NCI-H524 (cell line): ENCODE measurements at regions not wholly inside any gene's neighbourhood (a gene's known extent, or its start where the extent isn't known, plus 50 kb on each side); places are given as distances from the start of the nearest gene placed in this dataset.
A peak's percentile ranks its signal among the peaks of the same experiment; 100 is the strongest.
"Not testable (repeated sequence)": the region's sequence is repeated elsewhere in the genome, so short reads cannot be mapped to it uniquely, and the experiment has no call there.

Experiments
- DNase-seq, 2 experiments: peaks; one replicate each; lab custom pipeline; 2025; lab: John Stamatoyannopoulos, UW

GRCh38 chr6:21918666-21919065 lies 325.1 kb downstream of the SOX4 start:
- DNase-seq = no peak

- DNase-seq = no peak
These were observed 328.5 kb downstream of the SOX4 start for GRCh38 chr6:21922086-21922485.

GRCh38 chr6:21924002-21924401 lies 330.5 kb downstream of the SOX4 start:
- no peak for DNase-seq

- DNase-seq = no peak
These were observed 335.3 kb downstream of the SOX4 start for GRCh38 chr6:21928827-21929226.

GRCh38 chr6:21931641-21932335 lies 338.2 kb downstream of the SOX4 start:
- no peak for DNase-seq

GRCh38 chr6:21933351-21933750 lies 339.8 kb downstream of the SOX4 start:
- DNase-seq = no peak

- DNase-seq = no peak
These were observed 341.6 kb downstream of the SOX4 start for GRCh38 chr6:21935142-21935541.

- peak; percentile 25 to 60 for DNase-seq
These were observed 342.0 kb downstream of the SOX4 start for GRCh38 chr6:21935561-21936028.

GRCh38 chr6:21937466-21937865 lies 343.9 kb downstream of the SOX4 start:
- DNase-seq = no peak

- DNase-seq = not testable (repeated sequence)
These were observed 345.5 kb downstream of the SOX4 start for GRCh38 chr6:21939066-21939465.

- DNase-seq = no peak
These were observed 348.4 kb downstream of the SOX4 start for GRCh38 chr6:21941926-21942325.

GRCh38 chr6:21942897-21943296 lies 349.3 kb downstream of the SOX4 start:
- no peak for DNase-seq

- DNase-seq = no peak
These were observed 350.5 kb downstream of the PRL start for GRCh38 chr6:21946298-21946783.

- not testable (repeated sequence) for DNase-seq
These were observed 349.6 kb downstream of the PRL start for GRCh38 chr6:21947227-21947626.

GRCh38 chr6:21947731-21948386 lies 349.0 kb downstream of the PRL start:
- DNase-seq = no peak

GRCh38 chr6:21949211-21949801 lies 347.5 kb downstream of the PRL start:
- peak; percentile 64 to 88 for DNase-seq

GRCh38 chr6:21952367-21952766 lies 344.5 kb downstream of the PRL start:
- DNase-seq = no peak

- peak; percentile 95 to 98 for DNase-seq
These were observed 342.7 kb downstream of the PRL start for GRCh38 chr6:21953831-21954801.

GRCh38 chr6:21955053-21955595 lies 341.7 kb downstream of the PRL start:
- DNase-seq = peak; percentile 76 to 94

- no peak for DNase-seq
These were observed 340.9 kb downstream of the PRL start for GRCh38 chr6:21955951-21956350.

GRCh38 chr6:21958428-21958827 lies 338.4 kb downstream of the PRL start:
- no peak for DNase-seq

- DNase-seq = no peak
These were observed 335.6 kb downstream of the PRL start for GRCh38 chr6:21961226-21961625.
